Hepatocyte (in vitro differentiated cells): ENCODE measurements at regions not wholly inside any gene's neighbourhood (a gene's known extent, or its start where the extent isn't known, plus 50 kb on each side); places are given as distances from the start of the nearest gene placed in this dataset.

Experiments
- CTCF ChIP-seq: fragments of 200-600 bp; sonication (generic); IDR thresholded peaks from 2 replicates; pipeline ENCODE4 v1.5.1; 2016; ENCODE audit warnings: antibody characterized with exemption, mild to moderate bottlenecking; ENCODE audit not compliant: poor library complexity
- EZH2 ChIP-seq: fragments of 200-600 bp; sonication (generic); IDR thresholded peaks from 2 replicates; pipeline ENCODE4 v1.6.1; 2016; ENCODE audit warnings: antibody characterized with exemption, mild to moderate bottlenecking, borderline replicate concordance
- EZH2phosphoT487 ChIP-seq: fragments of 200-600 bp; sonication (generic); IDR thresholded peaks from one replicate; pipeline ENCODE4 v1.6.1; 2018; ENCODE audit warnings: antibody characterized with exemption, mild to moderate bottlenecking, low read depth, moderate library complexity; ENCODE audit not compliant: unreplicated experiment, severe bottlenecking

DNA sequence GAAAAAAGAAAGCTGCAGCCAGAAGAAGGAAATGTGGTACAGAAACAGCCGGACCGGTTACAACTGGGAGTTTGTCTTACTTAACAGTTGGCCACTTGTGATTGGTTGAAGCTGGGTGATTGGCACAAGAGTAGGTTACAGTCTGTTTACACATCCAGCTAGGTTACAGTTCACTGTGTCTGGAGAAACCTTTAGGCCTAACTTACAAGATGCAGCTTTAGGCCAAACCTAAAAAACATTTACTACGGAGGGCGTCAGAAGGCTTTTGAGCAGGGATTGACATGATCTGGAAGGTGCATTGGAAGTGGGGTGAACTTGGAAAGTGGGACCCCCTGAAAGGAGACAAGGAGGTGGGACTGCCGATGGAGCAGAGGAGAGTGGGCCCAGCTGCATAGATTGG, 122.3 kb downstream of the BANF2 start:
- no peak for TF ChIP-seq CTCF
- no peak for TF ChIP-seq EZH2
- no peak for TF ChIP-seq EZH2phosphoT487
